Mesenchymal stem cell (in vitro differentiated cells and primary cell): ENCODE measurements at regions not wholly inside any gene's neighbourhood (a gene's known extent, or its start where the extent isn't known, plus 50 kb on each side); places are given as distances from the start of the nearest gene placed in this dataset.
"Not testable (repeated sequence)": the region's sequence is repeated elsewhere in the genome, so short reads cannot be mapped to it uniquely, and the experiment has no call there.

Source experiments
- DNase-seq: peaks from one replicate; pipeline ENCODE4 v3.0.0-alpha.2; 2013
- H2AFZ ChIP-seq: one replicate; pipeline ENCODE4 v1.6.1; 2013; ENCODE audit warnings: low read depth, mild to moderate bottlenecking, control low read depth, inconsistent platforms, low read length, moderate library complexity
- H2AK5ac ChIP-seq: 2 replicates; pipeline ENCODE4 v1.6.1; 2013; ENCODE audit warnings: low read length, moderate library complexity, mild to moderate bottlenecking, inconsistent platforms; ENCODE audit not compliant: severe bottlenecking
- H2BK120ac ChIP-seq: one replicate; pipeline ENCODE4 v1.6.1; 2013; ENCODE audit warnings: low read depth, mild to moderate bottlenecking, inconsistent platforms, low read length, moderate library complexity
- H2BK12ac ChIP-seq, 2 experiments: one replicate each; pipeline ENCODE4 v1.6.1; 2013; ENCODE audit warnings: inconsistent platforms in 2 of 2, low read length in 2 of 2, mild to moderate bottlenecking in 2 of 2, moderate library complexity in 2 of 2, control low read depth in 1 of 2
- H2BK15ac ChIP-seq: one replicate; pipeline ENCODE4 v1.6.1; 2013; ENCODE audit warnings: mild to moderate bottlenecking, low read depth, inconsistent platforms; ENCODE audit not compliant: poor library complexity, severe bottlenecking
- H2BK5ac ChIP-seq: 2 replicates; pipeline ENCODE4 v1.6.1; 2013; ENCODE audit warnings: low read depth, mild to moderate bottlenecking, low read length, control low read depth, inconsistent platforms; ENCODE audit not compliant: poor library complexity, severe bottlenecking
- H3K14ac ChIP-seq, 2 experiments: one replicate each; pipeline ENCODE4 v1.6.1; 2013; ENCODE audit warnings: inconsistent platforms in 2 of 2, low read length in 2 of 2, control low read depth in 1 of 2, mild to moderate bottlenecking in 1 of 2, moderate library complexity in 1 of 2
- H3K18ac ChIP-seq, 2 experiments: one replicate each; pipeline ENCODE4 v1.6.1; 2013; ENCODE audit warnings: inconsistent platforms in 2 of 2, low read length in 2 of 2, control low read depth in 1 of 2, low read depth in 1 of 2, mild to moderate bottlenecking in 1 of 2
- H3K23ac ChIP-seq, 2 experiments: one replicate each; pipeline ENCODE4 v1.6.1; 2013; ENCODE audit warnings: inconsistent platforms in 2 of 2, low read length in 2 of 2, mild to moderate bottlenecking in 2 of 2, moderate library complexity in 2 of 2, control low read depth in 1 of 2
- H3K27ac ChIP-seq: 2 replicates; pipeline ENCODE4 v1.5.1; 2013; ENCODE audit warnings: mild to moderate bottlenecking, moderate library complexity, low read length, control low read depth, inconsistent platforms; ENCODE audit not compliant: poor library complexity, severe bottlenecking
- H3K27me3 ChIP-seq, 2 experiments: 2 replicates each; pipeline versions ENCODE4 v1.6.1 to v1.7.0; 2013; ENCODE audit warnings: low read length in 2 of 2, mild to moderate bottlenecking in 2 of 2, moderate library complexity in 2 of 2, control low read depth in 1 of 2, inconsistent platforms in 1 of 2; ENCODE audit not compliant: control insufficient read depth in 1 of 2, insufficient read depth in 1 of 2
- H3K36me3 ChIP-seq, 2 experiments: 2 replicates each; pipeline versions ENCODE4 v1.6.1 to v1.7.0; 2013; ENCODE audit warnings: low read length in 2 of 2, control low read depth in 1 of 2, inconsistent platforms in 1 of 2, low read depth in 1 of 2, mild to moderate bottlenecking in 1 of 2; ENCODE audit not compliant: insufficient read depth in 2 of 2, control insufficient read depth in 1 of 2
- H3K4ac ChIP-seq, 2 experiments: one replicate each; pipeline ENCODE4 v1.6.1; 2013; ENCODE audit warnings: inconsistent platforms in 2 of 2, low read length in 2 of 2, mild to moderate bottlenecking in 2 of 2, moderate library complexity in 2 of 2, control low read depth in 1 of 2, low read depth in 1 of 2
- H3K4me1 ChIP-seq: 2 replicates; pipeline ENCODE4 v1.6.1; 2013; ENCODE audit warnings: low read depth, low read length, control low read depth; ENCODE audit not compliant: control insufficient read depth, insufficient read depth
- H3K4me2 ChIP-seq: 2 replicates; pipeline ENCODE4 v1.6.1; 2013; ENCODE audit warnings: low read length, mild to moderate bottlenecking, inconsistent platforms; ENCODE audit not compliant: poor library complexity, severe bottlenecking
- H3K4me3 ChIP-seq, 2 experiments: 2 replicates each; pipeline versions ENCODE4 v1.5.1 to v1.7.0; 2013; ENCODE audit warnings: low read length in 2 of 2, mild to moderate bottlenecking in 2 of 2, control low read depth in 1 of 2, low read depth in 1 of 2; ENCODE audit not compliant: insufficient read depth in 1 of 2
- H3K79me1 ChIP-seq: replicated peaks from 2 replicates; pipeline ENCODE4 v1.6.1; 2013; ENCODE audit warnings: mild to moderate bottlenecking, control low read depth, low read length, inconsistent platforms; ENCODE audit not compliant: poor library complexity, severe bottlenecking
- H3K9ac ChIP-seq: 2 replicates; pipeline ENCODE4 v1.7.0; 2013; ENCODE audit warnings: mild to moderate bottlenecking, low read length, moderate library complexity
- H3K9me3 ChIP-seq: 2 replicates; pipeline ENCODE4 v1.7.0; 2013; ENCODE audit warnings: mild to moderate bottlenecking, low read length; ENCODE audit not compliant: control insufficient read depth
- H4K8ac ChIP-seq: one replicate; pipeline ENCODE4 v1.6.1; 2013; ENCODE audit warnings: inconsistent platforms, mild to moderate bottlenecking, low read length, moderate library complexity
- H4K91ac ChIP-seq: one replicate; pipeline ENCODE4 v1.6.1; 2013; ENCODE audit warnings: mild to moderate bottlenecking, low read length, inconsistent platforms
- WGBS: methylation state at CpG from one replicate; pipeline ENCODE4 v1.1.7; 2013; ENCODE audit warnings: mixed read lengths; 5-methylcytosine and 5-hydroxymethylcytosine counted together

- Histone ChIP-seq H2BK5ac (no peak overlapping the region), H3K4me1 (no peaks in the 10 kb centered on the region), H4K8ac (no peak overlapping the region), H3K9ac (no peak overlapping the region), H3K23ac (no peak overlapping the region), H3K79me1 (no peaks in the 10 kb centered on the region), H3K4me3 (no peak overlapping the region), H2AFZ (no peak overlapping the region), H2BK15ac (no peak overlapping the region), H2AK5ac (no peak overlapping the region), H2BK120ac (no peak overlapping the region), H3K4ac (no peak overlapping the region), H3K18ac (no peak overlapping the region), H3K9me3 (no peaks in the 10 kb centered on the region), H3K27ac (no peak overlapping the region), H2BK12ac (no peak overlapping the region), H3K36me3 (no peaks in the 10 kb centered on the region), H3K27me3 (no peaks in the 10 kb centered on the region), H4K91ac (no peak overlapping the region), H3K14ac (no peak overlapping the region), H3K4me2 (no peak overlapping the region)
- DNase-seq, result no peak
Measured at GRCh38 chr2:36184848-36185247, 170.7 kb upstream of the CRIM1 start.

DNA sequence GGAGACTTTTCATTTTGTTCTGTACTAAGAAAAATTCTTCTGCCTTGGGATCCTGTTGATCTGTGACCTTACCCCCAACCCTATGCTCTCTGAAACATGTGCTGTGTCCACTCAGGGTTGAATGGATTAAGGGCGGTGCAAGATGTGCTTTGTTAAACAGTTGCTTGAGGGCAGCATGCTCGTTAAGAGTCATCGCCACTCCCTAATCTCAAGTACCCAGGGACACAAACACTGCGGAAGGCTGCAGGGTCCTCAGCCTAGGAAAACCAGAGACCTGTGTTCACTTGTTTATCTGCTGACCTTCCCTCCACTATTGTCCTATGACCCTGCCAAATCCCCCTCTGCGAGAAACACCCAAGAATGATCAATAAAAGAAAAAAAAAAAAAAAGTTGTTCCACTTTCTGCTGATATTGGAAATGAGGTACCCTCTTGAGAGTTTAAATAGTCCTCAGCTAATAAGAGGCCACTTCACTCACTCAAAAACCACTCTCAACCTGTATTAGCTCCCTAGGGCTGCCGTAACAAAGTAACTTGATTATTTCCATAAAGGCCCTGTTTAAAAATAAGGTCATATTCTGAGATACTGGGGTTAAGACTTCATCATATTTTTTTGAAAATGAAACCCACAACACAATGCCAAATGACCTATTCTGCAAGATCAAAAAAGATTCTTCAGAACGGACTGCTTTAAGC, 174.6 kb upstream of the CRIM1 start:
- not testable (repeated sequence) for H3K36me3 ChIP-seq

GRCh38 chr2:36180293-36180692, 175.3 kb upstream of the CRIM1 start:
- not testable (repeated sequence) for H3K9ac ChIP-seq, DNase-seq, H3K18ac ChIP-seq, H3K79me1 ChIP-seq, H2BK120ac ChIP-seq, H3K4ac ChIP-seq, H3K9me3 ChIP-seq, H3K4me1 ChIP-seq, H3K4me3 ChIP-seq, H3K23ac ChIP-seq, H3K4me2 ChIP-seq, H2BK5ac ChIP-seq, H3K27ac ChIP-seq, H3K27me3 ChIP-seq, H3K14ac ChIP-seq, H2BK12ac ChIP-seq, H2AK5ac ChIP-seq, H2BK15ac ChIP-seq, H4K91ac ChIP-seq, H4K8ac ChIP-seq, H2AFZ ChIP-seq, H3K36me3 ChIP-seq
- WGBS, result 100% methylated on average over 1 of the region's 30 CpGs

More for the DNA sequence above, 174.6 kb upstream of the CRIM1 start:
- not testable (repeated sequence) for H2BK15ac ChIP-seq, H3K27me3 ChIP-seq, H3K14ac ChIP-seq, H3K4ac ChIP-seq, H3K4me1 ChIP-seq, H3K23ac ChIP-seq, H3K4me2 ChIP-seq, H2BK5ac ChIP-seq, H3K79me1 ChIP-seq, H4K8ac ChIP-seq, H2BK120ac ChIP-seq, H3K18ac ChIP-seq, DNase-seq, H3K4me3 ChIP-seq, H2AFZ ChIP-seq, H3K9ac ChIP-seq, H3K9me3 ChIP-seq, H2AK5ac ChIP-seq, H2BK12ac ChIP-seq, H3K27ac ChIP-seq, H4K91ac ChIP-seq
- WGBS, result 100% methylated on average over 1 of the region's 7 CpGs

- WGBS, result 94% methylated on average over 24 of the region's 42 CpGs
Measured at GRCh38 chr2:36179668-36180269, 175.8 kb upstream of the CRIM1 start.

More at GRCh38 chr2:36179668-36180269, 175.8 kb upstream of the CRIM1 start:
- H3K18ac ChIP-seq, H2BK12ac ChIP-seq, H3K27me3 ChIP-seq, H3K4ac ChIP-seq, H3K36me3 ChIP-seq, H3K14ac ChIP-seq, H2AFZ ChIP-seq, H2AK5ac ChIP-seq, H3K79me1 ChIP-seq, H3K4me3 ChIP-seq, H2BK15ac ChIP-seq, H3K23ac ChIP-seq, H2BK120ac ChIP-seq, DNase-seq, H3K4me2 ChIP-seq, H3K9me3 ChIP-seq, H4K8ac ChIP-seq, H2BK5ac ChIP-seq, H3K9ac ChIP-seq, H3K4me1 ChIP-seq, H3K27ac ChIP-seq, H4K91ac ChIP-seq: not testable (repeated sequence)
